ENCODE measurements at regions not wholly inside any gene's neighbourhood (a gene's known extent, or its start where the extent isn't known, plus 50 kb on each side); places are given as distances from the start of the nearest gene placed in this dataset.
A peak's percentile ranks its signal among the peaks of the same experiment; 100 is the strongest.

DNA sequence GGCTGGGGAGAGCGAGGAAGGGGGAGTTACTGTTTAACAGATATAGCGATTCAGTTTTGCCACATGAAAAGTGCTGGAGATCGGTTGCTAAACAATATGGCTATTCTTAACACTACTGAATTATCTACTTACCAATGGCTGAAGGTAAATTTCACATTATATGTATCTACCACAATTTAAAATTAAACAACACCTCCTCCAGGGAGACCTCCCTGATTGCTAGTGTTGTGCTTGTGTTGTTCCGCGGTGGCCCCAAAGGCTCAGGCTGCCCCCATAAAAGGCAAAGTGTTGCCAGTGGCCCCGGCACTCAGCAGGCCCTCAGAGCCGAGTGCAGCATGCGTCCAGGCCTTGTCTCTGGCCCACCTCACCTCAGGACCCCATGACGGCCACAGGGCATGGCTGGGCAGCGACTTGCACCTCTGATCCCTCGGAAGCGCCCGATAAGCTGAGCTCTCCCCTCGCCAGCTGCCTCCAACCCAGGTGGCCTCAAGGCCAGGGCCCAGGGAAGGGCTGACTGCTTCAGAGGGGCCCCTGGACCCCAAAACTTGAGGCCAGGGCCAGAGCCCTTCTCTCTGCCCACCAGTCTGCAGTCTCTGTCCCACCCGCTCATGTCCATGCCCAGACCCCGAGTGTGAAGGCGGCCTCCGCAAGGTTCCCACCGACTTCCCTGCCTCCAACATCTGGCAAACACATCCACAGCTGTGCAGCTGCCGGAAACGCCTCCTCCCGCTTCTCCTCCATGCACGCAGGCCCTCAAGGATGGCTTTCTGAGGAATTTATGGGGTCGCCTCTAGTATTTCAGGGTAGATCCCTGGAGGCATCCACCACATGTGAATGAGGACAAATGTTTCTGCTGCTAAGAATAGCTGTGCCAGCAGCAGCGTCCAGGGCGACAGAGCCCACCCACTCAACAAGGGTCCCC, 60.0 kb downstream of the NCOR2 start:
- H3K27me3 ChIP-seq (replicated peaks in 1 of 2; ENCODE audit: control insufficient read depth in 2 of 2, insufficient read depth in 2 of 2, low read length in 1 of 2): no peaks in the 10 kb centered on the region
- H3K36me3 ChIP-seq (ENCODE audit: control insufficient read depth in 2 of 2, insufficient read depth in 2 of 2, low read length in 1 of 2): peaks cover 1 to 2% of the 10 kb centered on the region in 2 experiments; a peak in 3 of 4 replicates
- in situ Hi-C loops (cut with MboI): no loop called here
- FAIRE-seq (no peak), DNase-seq (ENCODE audit: low read depth, low spot score) (no peak), ATAC-seq (no peak)
- RAD21 ChIA-PET (ENCODE audit: unreplicated experiment): no interaction called here
- intact Hi-C loops (cut with micrococcal nuclease; ENCODE audit: unreplicated experiment): no loop called here
- no peak overlapping the region for H3K9ac ChIP-seq (ENCODE audit: control insufficient read depth, insufficient read depth, low read length)
- no peaks in the 10 kb centered on the region for H3K9me3 ChIP-seq (replicated peaks; ENCODE audit: control insufficient read depth, insufficient read depth, low read length)
- no peak overlapping the region for H3K4me2 ChIP-seq (ENCODE audit: control insufficient read depth, insufficient read depth)
- TF ChIP-seq BRCA1 (IDR thresholded peaks at IDR 0.05; ENCODE audit: low read depth, low read length) (no peak), STAT3 (IDR thresholded peaks at IDR 0.05; ENCODE audit: low read depth, low read length) (no peak), SMARCA5 (IDR thresholded peaks at IDR 0.05) (peak; percentile 70; the same call in 1 of the 2 replicates), TCF12 (IDR thresholded peaks at IDR 0.05; ENCODE audit: low read depth, low read length) (no peak)
- TF ChIP-seq, protein P1, sequence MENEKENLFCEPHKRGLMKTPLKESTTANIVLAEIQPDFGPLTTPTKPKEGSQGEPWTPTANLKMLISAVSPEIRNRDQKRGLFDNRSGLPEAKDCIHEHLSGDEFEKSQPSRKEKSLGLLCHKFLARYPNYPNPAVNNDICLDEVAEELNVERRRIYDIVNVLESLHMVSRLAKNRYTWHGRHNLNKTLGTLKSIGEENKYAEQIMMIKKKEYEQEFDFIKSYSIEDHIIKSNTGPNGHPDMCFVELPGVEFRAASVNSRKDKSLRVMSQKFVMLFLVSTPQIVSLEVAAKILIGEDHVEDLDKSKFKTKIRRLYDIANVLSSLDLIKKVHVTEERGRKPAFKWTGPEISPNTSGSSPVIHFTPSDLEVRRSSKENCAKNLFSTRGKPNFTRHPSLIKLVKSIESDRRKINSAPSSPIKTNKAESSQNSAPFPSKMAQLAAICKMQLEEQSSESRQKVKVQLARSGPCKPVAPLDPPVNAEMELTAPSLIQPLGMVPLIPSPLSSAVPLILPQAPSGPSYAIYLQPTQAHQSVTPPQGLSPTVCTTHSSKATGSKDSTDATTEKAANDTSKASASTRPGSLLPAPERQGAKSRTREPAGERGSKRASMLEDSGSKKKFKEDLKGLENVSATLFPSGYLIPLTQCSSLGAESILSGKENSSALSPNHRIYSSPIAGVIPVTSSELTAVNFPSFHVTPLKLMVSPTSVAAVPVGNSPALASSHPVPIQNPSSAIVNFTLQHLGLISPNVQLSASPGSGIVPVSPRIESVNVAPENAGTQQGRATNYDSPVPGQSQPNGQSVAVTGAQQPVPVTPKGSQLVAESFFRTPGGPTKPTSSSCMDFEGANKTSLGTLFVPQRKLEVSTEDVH (IDR thresholded peaks at IDR 0.05; ENCODE audit: low read depth, partially characterized antibody): no peak
- no peak overlapping the region for H3K27ac ChIP-seq (ENCODE audit: control insufficient read depth, insufficient read depth)
- H3K4me1 ChIP-seq (ENCODE audit: control insufficient read depth, insufficient read depth, low read length): peaks cover 11% of the 10 kb centered on the region
- no TSS peak for BruUV-seq (replicated peaks)
- POLR2A ChIA-PET: no interaction called here
- H3K79me2 ChIP-seq (ENCODE audit: control insufficient read depth, insufficient read depth, low read length): peaks cover 36% of the 10 kb centered on the region
- H4K20me1 ChIP-seq (ENCODE audit: control insufficient read depth, insufficient read depth): peaks cover 8% of the 10 kb centered on the region
- H3K4me3 ChIP-seq: no peak overlapping the region
- SMC1A ChIA-PET (ENCODE audit: uncharacterized antibody, unreplicated experiment): interaction anchor here (0.6 kb wide), 1 partner anchor 38 kb away, joined by 4 read pairs; no protein-coding TSS in a partner anchor
- CTCF ChIA-PET: interaction anchor here (0.8 kb wide), 1 partner anchor 10 kb away, joined by 3 read pairs; no protein-coding TSS in a partner anchor
- 98% methylated on average over 25 of the region's 26 CpGs for WGBS (ENCODE audit: insufficient coverage, insufficient replicate concordance, low lambda C conversion rate, missing lambda C conversion rate)
- H2AFZ ChIP-seq (ENCODE audit: control insufficient read depth, low read depth, low read length): no peak overlapping the region

Measured in GM12878 (cell line).